Activated CD8-positive, alpha-beta T cell treated with anti-CD3 and anti-CD28 coated beads for 36 hours (primary cell): ENCODE measurements at regions not wholly inside any gene's neighbourhood (a gene's known extent, or its start where the extent isn't known, plus 50 kb on each side); places are given as distances from the start of the nearest gene placed in this dataset.

Experiments
- ATAC-seq: fragments of 200-7000 bp; cut with Tn5 transposase; one replicate; pipeline ENCODE4 v1.10.0; 2021; ENCODE audit warnings: mild to moderate bottlenecking, moderate library complexity
- CTCF ChIA-PET: fragments of 350-600 bp; sonication (Branson Sonifier 250); formaldehyde crosslinking; loops from one replicate; lab custom pipeline; 2021; ENCODE audit warnings: antibody characterized with exemption; lab: Charles Lee
- POLR2A ChIA-PET: fragments of 350-600 bp; sonication (Branson Sonifier 250); formaldehyde crosslinking; loops from one replicate; lab custom pipeline; 2021; ENCODE audit warnings: antibody characterized with exemption; lab: Charles Lee
- DNase-seq: peaks from one replicate; pipeline ENCODE4 v3.0.0-alpha.2; 2020
- H3K27ac Mint-ChIP-seq: one replicate; pipeline ENCODE4 v1.8.0; 2021; ENCODE audit warnings: mild to moderate bottlenecking, mixed read lengths
- H3K27me3 Mint-ChIP-seq: one replicate; pipeline ENCODE4 v1.8.0; 2021; ENCODE audit warnings: mixed read lengths
- H3K36me3 Mint-ChIP-seq: one replicate; pipeline ENCODE4 v1.8.0; 2021; ENCODE audit warnings: low read depth, mixed read lengths
- H3K4me1 Mint-ChIP-seq: one replicate; pipeline ENCODE4 v1.8.0; 2021; ENCODE audit warnings: low read depth, mixed read lengths
- H3K4me3 Mint-ChIP-seq: one replicate; pipeline ENCODE4 v1.8.0; 2021; ENCODE audit warnings: mild to moderate bottlenecking, moderate library complexity, mixed read lengths
- H3K9me3 Mint-ChIP-seq: one replicate; pipeline ENCODE4 v1.8.0; 2021; ENCODE audit warnings: mixed read lengths
- CTCF ChIP-seq: fragments of 200-600 bp; IDR thresholded peaks from one replicate; pipeline ENCODE4 v1.8.0; 2022; ENCODE audit warnings: antibody characterized with exemption, mild to moderate bottlenecking
- intact Hi-C: fragments of 100-400 bp; cut with micrococcal nuclease; formaldehyde crosslinking; loops from one replicate; pipeline ENCODE4 v1.10.0; 2022

- intact Hi-C loops = no loop called here
- POLR2A ChIA-PET = no interaction called here
- DNase-seq = no peak
- H3K27ac Mint-ChIP-seq = no peak overlapping the region
- no peak for TF ChIP-seq CTCF
- CTCF ChIA-PET = no interaction called here
- no peaks in the 10 kb centered on the region for H3K4me1 Mint-ChIP-seq
- H3K27me3 Mint-ChIP-seq = no peaks in the 10 kb centered on the region
- no peak overlapping the region for H3K4me3 Mint-ChIP-seq
- no peak for ATAC-seq
- no peaks in the 10 kb centered on the region for H3K36me3 Mint-ChIP-seq
- peaks cover 2% of the 10 kb centered on the region for H3K9me3 Mint-ChIP-seq
Measured at GRCh38 chr3:94737116-94737515, 674.3 kb downstream of the NSUN3 start.

- intact Hi-C loops = no loop called here
- Mint-ChIP-seq H3K4me3 (no peak overlapping the region), H3K9me3 (peaks cover 4% of the 10 kb centered on the region), H3K27me3 (no peaks in the 10 kb centered on the region), H3K36me3 (no peaks in the 10 kb centered on the region), H3K27ac (no peak overlapping the region), H3K4me1 (no peaks in the 10 kb centered on the region)
- ChIA-PET POLR2A (no interaction called here), CTCF (no interaction called here)
- no peak for DNase-seq
- no peak for ATAC-seq
- TF ChIP-seq CTCF = no peak
Measured at GRCh38 chr3:94739420-94739819, 676.6 kb downstream of the NSUN3 start.

GRCh38 chr3:94758751-94759150 is 695.9 kb downstream of the NSUN3 start:
- peaks cover 6% of the 10 kb centered on the region for H3K9me3 Mint-ChIP-seq
- intact Hi-C loops = no loop called here
- H3K27ac Mint-ChIP-seq = no peak overlapping the region
- ChIA-PET POLR2A (no interaction called here), CTCF (no interaction called here)
- ATAC-seq = no peak
- no peak overlapping the region for H3K4me3 Mint-ChIP-seq
- H3K36me3 Mint-ChIP-seq = no peaks in the 10 kb centered on the region
- no peak for DNase-seq
- H3K4me1 Mint-ChIP-seq = no peaks in the 10 kb centered on the region
- no peaks in the 10 kb centered on the region for H3K27me3 Mint-ChIP-seq
- no peak for TF ChIP-seq CTCF

- Mint-ChIP-seq H3K4me1 (no peaks in the 10 kb centered on the region), H3K9me3 (peaks cover 3% of the 10 kb centered on the region), H3K36me3 (no peaks in the 10 kb centered on the region), H3K27ac (no peak overlapping the region), H3K27me3 (no peaks in the 10 kb centered on the region), H3K4me3 (no peak overlapping the region)
- intact Hi-C loops = no loop called here
- ATAC-seq (no peak), DNase-seq (no peak)
- no peak for TF ChIP-seq CTCF
- ChIA-PET CTCF (no interaction called here), POLR2A (no interaction called here)
Measured at GRCh38 chr3:94772402-94772801, 709.5 kb downstream of the NSUN3 start.

- POLR2A ChIA-PET = no interaction called here
- CTCF ChIA-PET = no interaction called here
- Mint-ChIP-seq H3K4me1 (no peaks in the 10 kb centered on the region), H3K27ac (no peak overlapping the region), H3K4me3 (no peak overlapping the region), H3K27me3 (no peaks in the 10 kb centered on the region), H3K36me3 (no peaks in the 10 kb centered on the region), H3K9me3 (peaks cover 2% of the 10 kb centered on the region)
- DNase-seq (no peak), ATAC-seq (no peak)
- no peak for TF ChIP-seq CTCF
- intact Hi-C loops = no loop called here
Measured at GRCh38 chr3:94775746-94776145, 712.9 kb downstream of the NSUN3 start.
